ENCODE measurements at regions not wholly inside any gene's neighbourhood (a gene's known extent, or its start where the extent isn't known, plus 50 kb on each side); places are given as distances from the start of the nearest gene placed in this dataset.

GRCh38 chr4:4681653-4682052, 139.8 kb upstream of the STX18 start:
- peaks cover 14% of the 10 kb centered on the region for H3K4me1 ChIP-seq (ENCODE audit: control insufficient read depth, insufficient read depth, low read length, unreplicated experiment)
- H3K79me2 ChIP-seq (ENCODE audit: control insufficient read depth, insufficient read depth, low read length, unreplicated experiment) = no peaks in the 10 kb centered on the region
- H3K36me3 ChIP-seq (ENCODE audit: insufficient read depth, low read length) = no peaks in the 10 kb centered on the region
- no peak overlapping the region for H2AFZ ChIP-seq (ENCODE audit: low read length, unreplicated experiment)
- no peaks in the 10 kb centered on the region for H3K27me3 ChIP-seq (ENCODE audit: insufficient read depth, low read length)
- H3K27ac ChIP-seq (ENCODE audit: low read depth, low read length) = no peak overlapping the region
- H3K4me3 ChIP-seq (ENCODE audit: low read depth, low read length) = no peak overlapping the region

GRCh38 chr4:4680758-4681157, 138.9 kb upstream of the STX18 start:
- Histone ChIP-seq H3K4me3 (ENCODE audit: low read depth, low read length) (no peak overlapping the region), H3K27me3 (ENCODE audit: insufficient read depth, low read length) (no peaks in the 10 kb centered on the region), H3K27ac (ENCODE audit: low read depth, low read length) (no peak overlapping the region), H2AFZ (ENCODE audit: low read length, unreplicated experiment) (no peak overlapping the region), H3K79me2 (ENCODE audit: control insufficient read depth, insufficient read depth, low read length, unreplicated experiment) (no peaks in the 10 kb centered on the region), H3K4me1 (ENCODE audit: control insufficient read depth, insufficient read depth, low read length, unreplicated experiment) (peaks cover 9% of the 10 kb centered on the region), H3K36me3 (ENCODE audit: insufficient read depth, low read length) (no peaks in the 10 kb centered on the region)

- no peaks in the 10 kb centered on the region for H3K79me2 ChIP-seq (ENCODE audit: control insufficient read depth, insufficient read depth, low read length, unreplicated experiment)
- no peak overlapping the region for H2AFZ ChIP-seq (ENCODE audit: low read length, unreplicated experiment)
- no peaks in the 10 kb centered on the region for H3K27me3 ChIP-seq (ENCODE audit: insufficient read depth, low read length)
- H3K4me3 ChIP-seq (ENCODE audit: low read depth, low read length) = no peak overlapping the region
- H3K4me1 ChIP-seq (ENCODE audit: control insufficient read depth, insufficient read depth, low read length, unreplicated experiment) = peaks cover 6% of the 10 kb centered on the region
- H3K36me3 ChIP-seq (ENCODE audit: insufficient read depth, low read length) = no peaks in the 10 kb centered on the region
- H3K27ac ChIP-seq (ENCODE audit: low read depth, low read length) = no peak overlapping the region
Observed at GRCh38 chr4:4680243-4680642, 138.4 kb upstream of the STX18 start.

- H3K4me1 ChIP-seq (ENCODE audit: control insufficient read depth, insufficient read depth, low read length, unreplicated experiment) = peaks cover 6% of the 10 kb centered on the region
- no peaks in the 10 kb centered on the region for H3K36me3 ChIP-seq (ENCODE audit: insufficient read depth, low read length)
- H3K4me3 ChIP-seq (ENCODE audit: low read depth, low read length) = peak overlapping the region; percentile 70
- H3K27ac ChIP-seq (ENCODE audit: low read depth, low read length) = no peak overlapping the region
- H3K79me2 ChIP-seq (ENCODE audit: control insufficient read depth, insufficient read depth, low read length, unreplicated experiment) = no peaks in the 10 kb centered on the region
- peak overlapping the region; percentile 57 for H2AFZ ChIP-seq (ENCODE audit: low read length, unreplicated experiment)
- no peaks in the 10 kb centered on the region for H3K27me3 ChIP-seq (ENCODE audit: insufficient read depth, low read length)
Observed at GRCh38 chr4:4677556-4678522, 136.0 kb upstream of the STX18 start.

- H3K27me3 ChIP-seq (ENCODE audit: insufficient read depth, low read length) = no peaks in the 10 kb centered on the region
- H3K79me2 ChIP-seq (ENCODE audit: control insufficient read depth, insufficient read depth, low read length, unreplicated experiment) = no peaks in the 10 kb centered on the region
- no peak overlapping the region for H3K27ac ChIP-seq (ENCODE audit: low read depth, low read length)
- no peak overlapping the region for H3K4me3 ChIP-seq (ENCODE audit: low read depth, low read length)
- peaks cover 6% of the 10 kb centered on the region for H3K4me1 ChIP-seq (ENCODE audit: control insufficient read depth, insufficient read depth, low read length, unreplicated experiment)
- no peak overlapping the region for H2AFZ ChIP-seq (ENCODE audit: low read length, unreplicated experiment)
- no peaks in the 10 kb centered on the region for H3K36me3 ChIP-seq (ENCODE audit: insufficient read depth, low read length)
Observed at GRCh38 chr4:4675641-4676040, 133.8 kb upstream of the STX18 start.

- no peaks in the 10 kb centered on the region for H3K27me3 ChIP-seq (ENCODE audit: insufficient read depth, low read length)
- H3K4me1 ChIP-seq (ENCODE audit: control insufficient read depth, insufficient read depth, low read length, unreplicated experiment) = peaks cover 6% of the 10 kb centered on the region
- H3K27ac ChIP-seq (ENCODE audit: low read depth, low read length) = no peak overlapping the region
- H3K36me3 ChIP-seq (ENCODE audit: insufficient read depth, low read length) = no peaks in the 10 kb centered on the region
- no peak overlapping the region for H3K4me3 ChIP-seq (ENCODE audit: low read depth, low read length)
- no peak overlapping the region for H2AFZ ChIP-seq (ENCODE audit: low read length, unreplicated experiment)
- no peaks in the 10 kb centered on the region for H3K79me2 ChIP-seq (ENCODE audit: control insufficient read depth, insufficient read depth, low read length, unreplicated experiment)
Observed at GRCh38 chr4:4675051-4675581, 133.3 kb upstream of the STX18 start.

GRCh38 chr4:4673070-4673469, 131.2 kb upstream of the STX18 start:
- no peak overlapping the region for H3K4me3 ChIP-seq (ENCODE audit: low read depth, low read length)
- no peaks in the 10 kb centered on the region for H3K36me3 ChIP-seq (ENCODE audit: insufficient read depth, low read length)
- H3K27me3 ChIP-seq (ENCODE audit: insufficient read depth, low read length) = no peaks in the 10 kb centered on the region
- H3K27ac ChIP-seq (ENCODE audit: low read depth, low read length) = no peak overlapping the region
- no peaks in the 10 kb centered on the region for H3K79me2 ChIP-seq (ENCODE audit: control insufficient read depth, insufficient read depth, low read length, unreplicated experiment)
- H2AFZ ChIP-seq (ENCODE audit: low read length, unreplicated experiment) = no peak overlapping the region
- H3K4me1 ChIP-seq (ENCODE audit: control insufficient read depth, insufficient read depth, low read length, unreplicated experiment) = peaks cover 6% of the 10 kb centered on the region

- H3K27ac ChIP-seq (ENCODE audit: low read depth, low read length) = no peak overlapping the region
- no peaks in the 10 kb centered on the region for H3K36me3 ChIP-seq (ENCODE audit: insufficient read depth, low read length)
- no peaks in the 10 kb centered on the region for H3K79me2 ChIP-seq (ENCODE audit: control insufficient read depth, insufficient read depth, low read length, unreplicated experiment)
- H2AFZ ChIP-seq (ENCODE audit: low read length, unreplicated experiment) = no peak overlapping the region
- peaks cover 1% of the 10 kb centered on the region for H3K4me1 ChIP-seq (ENCODE audit: control insufficient read depth, insufficient read depth, low read length, unreplicated experiment)
- H3K4me3 ChIP-seq (ENCODE audit: low read depth, low read length) = no peak overlapping the region
- H3K27me3 ChIP-seq (ENCODE audit: insufficient read depth, low read length) = no peaks in the 10 kb centered on the region
Observed at GRCh38 chr4:4672402-4672801, 130.6 kb upstream of the STX18 start.

GRCh38 chr4:4671774-4672349, 130.0 kb upstream of the STX18 start:
- no peaks in the 10 kb centered on the region for H3K4me1 ChIP-seq (ENCODE audit: control insufficient read depth, insufficient read depth, low read length, unreplicated experiment)
- no peak overlapping the region for H3K27ac ChIP-seq (ENCODE audit: low read depth, low read length)
- no peak overlapping the region for H2AFZ ChIP-seq (ENCODE audit: low read length, unreplicated experiment)
- no peaks in the 10 kb centered on the region for H3K79me2 ChIP-seq (ENCODE audit: control insufficient read depth, insufficient read depth, low read length, unreplicated experiment)
- no peak overlapping the region for H3K4me3 ChIP-seq (ENCODE audit: low read depth, low read length)
- H3K36me3 ChIP-seq (ENCODE audit: insufficient read depth, low read length) = no peaks in the 10 kb centered on the region
- H3K27me3 ChIP-seq (ENCODE audit: insufficient read depth, low read length) = no peaks in the 10 kb centered on the region

GRCh38 chr4:4670869-4671268, 129.0 kb upstream of the STX18 start:
- Histone ChIP-seq H3K4me3 (ENCODE audit: low read depth, low read length) (no peak overlapping the region), H3K36me3 (ENCODE audit: insufficient read depth, low read length) (no peaks in the 10 kb centered on the region), H3K4me1 (ENCODE audit: control insufficient read depth, insufficient read depth, low read length, unreplicated experiment) (no peaks in the 10 kb centered on the region), H3K27me3 (ENCODE audit: insufficient read depth, low read length) (no peaks in the 10 kb centered on the region), H3K27ac (ENCODE audit: low read depth, low read length) (no peak overlapping the region), H3K79me2 (ENCODE audit: control insufficient read depth, insufficient read depth, low read length, unreplicated experiment) (no peaks in the 10 kb centered on the region), H2AFZ (ENCODE audit: low read length, unreplicated experiment) (no peak overlapping the region)

All from ACC112 (cell line).